Left lung (tissue), 4 donors: ENCODE measurements at regions not wholly inside any gene's neighbourhood (a gene's known extent, or its start where the extent isn't known, plus 50 kb on each side); places are given as distances from the start of the nearest gene placed in this dataset.
A peak's percentile ranks its signal among the peaks of the same experiment; 100 is the strongest.

Source experiments
- ATAC-seq: fragments of 200-7000 bp; cut with Tn5 transposase; one replicate; pipeline ENCODE4 v1.9.1; 2020; ENCODE audit warnings: moderate library complexity
- DNase-seq, 4 donors: peaks; one replicate each; pipeline ENCODE4 v3.0.0-alpha.2; 2013 to 2020
- H3K27ac ChIP-seq, 2 donors: fragments of 200-600 bp; sonication (generic) in 1 of 2; one replicate each; pipeline versions ENCODE4 v1.5.0 to v1.8.0; 2020 to 2021
- H3K27me3 ChIP-seq, 2 donors: fragments of 200-600 bp; sonication (generic) in 1 of 2; one replicate each; pipeline versions ENCODE4 v1.5.0 to v1.8.0; 2020 to 2021
- H3K36me3 ChIP-seq, 2 donors: fragments of 200-600 bp; sonication (generic) in 1 of 2; one replicate each; pipeline versions ENCODE4 v1.5.0 to v1.8.0; 2020 to 2021
- H3K4me1 ChIP-seq, 2 donors: fragments of 200-600 bp; one replicate each; pipeline ENCODE4 v1.8.0; 2021
- H3K4me3 ChIP-seq, 2 donors: fragments of 200-600 bp; sonication (generic) in 1 of 2; one replicate each; pipeline versions ENCODE4 v1.5.0 to v1.8.0; 2020 to 2021; ENCODE audit warnings: mild to moderate bottlenecking in 1 of 2
- H3K9me3 ChIP-seq, 2 donors: fragments of 200-600 bp; sonication (generic) in 1 of 2; one replicate each; pipeline versions ENCODE4 v1.5.0 to v1.8.0; 2020 to 2021
- intact Hi-C, 2 donors: fragments of 100-400 bp; cut with DNase I; formaldehyde crosslinking; loops; one replicate each; pipeline versions ENCODE4 v1.11.2 to v1.14.2; 2022
- TF ChIP-seq, protein P1 (sequence below), 2 donors: fragments of 200-600 bp; sonication (generic) in 1 of 2; IDR thresholded peaks; one replicate each; pipeline versions ENCODE4 v1.5.0 to v1.8.0; 2021; ENCODE audit warnings: antibody characterized with exemption in 2 of 2
- donor health status: DM: no; HTN: yes; CAD: no.
- donor health status: DM: no; HTN: no; CAD: no.

DNA sequence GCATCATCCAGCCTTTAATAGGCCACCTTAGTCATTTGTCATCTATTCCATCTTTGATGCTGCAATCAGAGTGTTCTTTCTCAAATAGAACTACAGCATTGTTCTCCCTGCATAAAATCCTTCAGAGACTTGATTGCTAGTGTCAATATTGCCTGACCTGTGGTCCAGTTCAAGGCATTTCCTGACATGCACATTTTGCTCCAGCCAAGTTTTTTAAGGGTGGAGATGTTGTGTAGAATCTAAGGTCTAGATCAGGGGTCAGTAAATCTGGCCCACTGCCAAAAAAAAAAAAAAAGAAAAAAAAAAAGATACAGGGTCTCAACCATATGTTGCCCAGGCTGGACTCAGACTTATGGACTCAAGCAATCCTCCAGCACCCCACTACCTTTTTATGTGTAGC, 354.4 kb downstream of the FRK start:
- intact Hi-C loops = no loop called here
- H3K27ac ChIP-seq = no peak overlapping the region
- H3K4me3 ChIP-seq = no peak overlapping the region
- H3K36me3 ChIP-seq = no peaks in the 10 kb centered on the region
- peak in 1 of 4 donors; percentile 3 for DNase-seq
- TF ChIP-seq, protein P1, sequence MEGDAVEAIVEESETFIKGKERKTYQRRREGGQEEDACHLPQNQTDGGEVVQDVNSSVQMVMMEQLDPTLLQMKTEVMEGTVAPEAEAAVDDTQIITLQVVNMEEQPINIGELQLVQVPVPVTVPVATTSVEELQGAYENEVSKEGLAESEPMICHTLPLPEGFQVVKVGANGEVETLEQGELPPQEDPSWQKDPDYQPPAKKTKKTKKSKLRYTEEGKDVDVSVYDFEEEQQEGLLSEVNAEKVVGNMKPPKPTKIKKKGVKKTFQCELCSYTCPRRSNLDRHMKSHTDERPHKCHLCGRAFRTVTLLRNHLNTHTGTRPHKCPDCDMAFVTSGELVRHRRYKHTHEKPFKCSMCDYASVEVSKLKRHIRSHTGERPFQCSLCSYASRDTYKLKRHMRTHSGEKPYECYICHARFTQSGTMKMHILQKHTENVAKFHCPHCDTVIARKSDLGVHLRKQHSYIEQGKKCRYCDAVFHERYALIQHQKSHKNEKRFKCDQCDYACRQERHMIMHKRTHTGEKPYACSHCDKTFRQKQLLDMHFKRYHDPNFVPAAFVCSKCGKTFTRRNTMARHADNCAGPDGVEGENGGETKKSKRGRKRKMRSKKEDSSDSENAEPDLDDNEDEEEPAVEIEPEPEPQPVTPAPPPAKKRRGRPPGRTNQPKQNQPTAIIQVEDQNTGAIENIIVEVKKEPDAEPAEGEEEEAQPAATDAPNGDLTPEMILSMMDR (IDR thresholded peaks at IDR 0.05) = no peak
- H3K4me1 ChIP-seq = no peaks in the 10 kb centered on the region
- no peak for ATAC-seq
- H3K27me3 ChIP-seq = no peaks in the 10 kb centered on the region
- peaks cover 0 to 19% of the 10 kb centered on the region in 2 donors for H3K9me3 ChIP-seq

DNA sequence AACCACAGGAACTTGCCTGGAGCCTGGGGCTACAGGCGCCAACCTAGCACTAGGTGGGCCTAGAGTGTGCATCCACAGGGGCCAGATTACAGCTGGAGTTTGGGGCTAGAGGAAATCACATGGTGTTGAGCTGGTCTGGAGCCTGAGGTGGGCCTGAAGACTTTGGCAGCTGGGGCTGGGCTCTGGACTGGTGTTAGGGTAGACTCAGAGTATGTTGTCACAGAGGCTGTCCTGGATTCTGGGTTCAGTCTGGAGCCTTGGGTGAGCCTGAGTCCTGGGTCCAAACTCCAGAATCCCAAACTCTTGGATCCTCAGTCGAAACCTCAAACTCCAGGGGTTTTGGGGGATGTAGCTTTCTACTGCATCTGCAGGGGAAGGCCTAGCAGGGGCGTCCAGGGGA, 356.7 kb downstream of the FRK start:
- H3K27ac ChIP-seq = no peak overlapping the region
- no peaks in the 10 kb centered on the region for H3K27me3 ChIP-seq
- intact Hi-C loops = no loop called here
- no peak overlapping the region for H3K4me3 ChIP-seq
- no peak for DNase-seq
- TF ChIP-seq, protein P1 (IDR thresholded peaks at IDR 0.05) = no peak
- H3K36me3 ChIP-seq = no peaks in the 10 kb centered on the region
- no peak for ATAC-seq
- peaks cover 0 to 22% of the 10 kb centered on the region in 2 donors for H3K9me3 ChIP-seq
- no peaks in the 10 kb centered on the region for H3K4me1 ChIP-seq

DNA sequence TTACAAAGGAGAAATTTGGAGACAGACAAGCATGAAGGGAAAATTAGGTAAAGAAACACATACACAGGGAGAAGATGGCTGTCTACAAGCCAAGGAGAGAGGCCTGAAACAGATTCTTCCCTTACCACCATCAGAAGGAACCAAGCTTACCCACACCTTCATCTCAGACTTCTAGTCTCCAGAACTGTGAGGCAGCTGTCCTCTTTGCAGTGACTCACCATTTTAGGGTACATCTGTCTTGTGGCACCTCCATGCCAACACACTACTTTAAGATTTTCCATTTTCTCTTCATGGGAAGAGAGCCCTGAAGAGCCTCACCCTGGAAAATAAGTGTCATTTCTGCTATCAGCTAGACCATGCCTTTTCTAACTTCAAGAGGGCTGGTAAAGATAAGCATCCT, 369.3 kb downstream of the FRK start:
- H3K36me3 ChIP-seq = no peaks in the 10 kb centered on the region
- intact Hi-C loops = no loop called here
- H3K9me3 ChIP-seq = no peaks in the 10 kb centered on the region
- DNase-seq (no peak), ATAC-seq (no peak)
- H3K27me3 ChIP-seq = no peaks in the 10 kb centered on the region
- no peak overlapping the region for H3K4me3 ChIP-seq
- no peak overlapping the region for H3K27ac ChIP-seq
- TF ChIP-seq, protein P1 (IDR thresholded peaks at IDR 0.05) = no peak
- no peaks in the 10 kb centered on the region for H3K4me1 ChIP-seq

DNA sequence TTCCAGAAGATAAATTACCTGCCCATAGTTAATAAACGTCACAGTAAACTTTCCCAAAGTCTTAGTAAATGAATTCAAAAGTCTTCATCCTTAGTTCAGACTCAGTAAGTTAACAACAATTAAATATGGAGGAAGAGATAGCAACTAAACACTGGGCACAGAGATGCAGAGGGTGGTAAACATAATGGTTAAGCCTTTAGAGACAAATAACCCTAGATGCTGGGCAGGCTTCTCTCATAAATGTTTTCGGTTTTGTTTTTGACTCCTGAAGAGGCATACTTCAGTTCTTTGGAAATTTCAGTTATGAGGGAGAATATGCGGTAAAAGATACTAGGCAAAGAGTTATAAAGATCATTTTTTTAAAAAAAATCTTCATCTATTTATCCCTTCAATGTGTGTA, 369.8 kb downstream of the FRK start:
- no peak overlapping the region for H3K4me3 ChIP-seq
- no peak for DNase-seq
- no peak overlapping the region for H3K27ac ChIP-seq
- intact Hi-C loops = no loop called here
- TF ChIP-seq, protein P1 (IDR thresholded peaks at IDR 0.05) = no peak
- no peaks in the 10 kb centered on the region for H3K4me1 ChIP-seq
- H3K9me3 ChIP-seq = no peaks in the 10 kb centered on the region
- no peak for ATAC-seq
- H3K27me3 ChIP-seq = no peaks in the 10 kb centered on the region
- no peaks in the 10 kb centered on the region for H3K36me3 ChIP-seq

DNA sequence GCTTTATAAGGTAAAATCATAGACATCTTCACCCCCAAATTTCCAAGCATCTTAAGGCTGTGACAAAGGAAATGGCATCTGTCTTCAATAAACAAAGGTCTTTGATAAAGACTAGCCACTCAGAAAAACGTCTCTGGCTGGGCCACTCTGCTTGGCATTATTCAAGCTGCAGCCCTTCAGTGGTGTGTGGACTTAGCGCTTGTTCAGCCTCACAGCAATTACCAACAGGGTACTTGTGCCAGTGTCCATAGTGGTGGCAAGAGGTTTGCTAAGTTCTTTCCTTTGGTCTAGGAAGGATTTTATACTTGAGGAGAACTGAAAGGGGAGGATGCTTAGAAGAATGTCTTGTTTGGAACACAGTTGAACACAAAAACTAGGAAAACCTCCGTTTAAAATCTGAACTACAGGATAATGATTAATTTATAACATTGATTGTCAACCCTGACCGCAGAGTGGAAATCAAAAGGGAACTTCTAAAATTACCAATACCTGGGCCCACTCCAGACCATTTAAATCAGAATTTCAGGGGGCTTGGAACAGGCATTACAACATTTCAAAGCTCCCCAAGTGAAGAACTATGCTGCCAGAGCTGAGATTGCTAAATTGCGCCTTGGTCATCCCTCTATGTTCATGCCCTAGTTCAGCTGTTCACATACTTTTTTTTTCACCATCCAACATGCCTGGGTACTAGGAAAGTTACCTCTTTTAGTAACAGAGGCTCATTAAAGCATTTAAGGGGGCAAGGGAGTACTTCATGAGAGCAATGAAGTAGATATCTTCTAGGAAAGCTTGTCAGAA, 378.5 kb downstream of the FRK start:
- H3K27me3 ChIP-seq = no peaks in the 10 kb centered on the region
- H3K9me3 ChIP-seq = no peaks in the 10 kb centered on the region
- no peak overlapping the region for H3K27ac ChIP-seq
- no peaks in the 10 kb centered on the region for H3K36me3 ChIP-seq
- H3K4me3 ChIP-seq = no peak overlapping the region
- TF ChIP-seq, protein P1 (IDR thresholded peaks at IDR 0.05) = no peak
- DNase-seq (no peak), ATAC-seq (no peak)
- H3K4me1 ChIP-seq = no peaks in the 10 kb centered on the region
- intact Hi-C loops = no loop called here
